ENCODE measurements at regions not wholly inside any gene's neighbourhood (a gene's known extent, or its start where the extent isn't known, plus 50 kb on each side); places are given as distances from the start of the nearest gene placed in this dataset.
"Not testable (repeated sequence)": the region's sequence is repeated elsewhere in the genome, so short reads cannot be mapped to it uniquely, and the experiment has no call there.

DNA sequence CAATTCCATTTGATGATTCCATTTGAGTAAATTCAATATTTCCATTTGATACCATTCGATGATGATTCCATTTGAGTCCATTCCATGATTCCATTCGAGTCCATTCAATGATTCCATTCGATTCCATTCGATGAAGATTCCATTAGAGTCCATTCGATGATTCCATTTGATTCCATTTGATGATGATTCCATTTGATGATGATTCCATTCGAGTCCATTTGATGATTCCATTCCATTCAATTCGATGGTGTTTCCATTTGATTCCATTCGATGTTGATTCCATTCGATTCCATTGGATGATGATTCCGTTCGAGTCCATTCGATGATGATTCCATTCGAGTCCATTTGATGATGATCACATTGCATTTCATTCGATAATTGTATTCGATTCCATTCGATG is 1095.2 kb downstream of the RPIA start:
- TF ChIP-seq, protein P1, sequence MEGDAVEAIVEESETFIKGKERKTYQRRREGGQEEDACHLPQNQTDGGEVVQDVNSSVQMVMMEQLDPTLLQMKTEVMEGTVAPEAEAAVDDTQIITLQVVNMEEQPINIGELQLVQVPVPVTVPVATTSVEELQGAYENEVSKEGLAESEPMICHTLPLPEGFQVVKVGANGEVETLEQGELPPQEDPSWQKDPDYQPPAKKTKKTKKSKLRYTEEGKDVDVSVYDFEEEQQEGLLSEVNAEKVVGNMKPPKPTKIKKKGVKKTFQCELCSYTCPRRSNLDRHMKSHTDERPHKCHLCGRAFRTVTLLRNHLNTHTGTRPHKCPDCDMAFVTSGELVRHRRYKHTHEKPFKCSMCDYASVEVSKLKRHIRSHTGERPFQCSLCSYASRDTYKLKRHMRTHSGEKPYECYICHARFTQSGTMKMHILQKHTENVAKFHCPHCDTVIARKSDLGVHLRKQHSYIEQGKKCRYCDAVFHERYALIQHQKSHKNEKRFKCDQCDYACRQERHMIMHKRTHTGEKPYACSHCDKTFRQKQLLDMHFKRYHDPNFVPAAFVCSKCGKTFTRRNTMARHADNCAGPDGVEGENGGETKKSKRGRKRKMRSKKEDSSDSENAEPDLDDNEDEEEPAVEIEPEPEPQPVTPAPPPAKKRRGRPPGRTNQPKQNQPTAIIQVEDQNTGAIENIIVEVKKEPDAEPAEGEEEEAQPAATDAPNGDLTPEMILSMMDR (conservative IDR thresholded peaks at IDR 0.05; ENCODE audit: low read length), result not testable (repeated sequence)
- TF ChIP-seq EZH2phosphoT487 (IDR thresholded peaks at IDR 0.05; ENCODE audit: borderline replicate concordance), result not testable (repeated sequence)
